Fibroblast of lung (primary cell): ENCODE measurements at regions not wholly inside any gene's neighbourhood (a gene's known extent, or its start where the extent isn't known, plus 50 kb on each side); places are given as distances from the start of the nearest gene placed in this dataset.

Experiments
- CTCF ChIP-seq, 2 donors: IDR thresholded peaks in 1 of 2; conservative IDR thresholded peaks in 1 of 2; 1 replicate in 1 of 2; 2 replicates in 1 of 2; pipeline ENCODE4 v1.5.1; 2011 to 2012; ENCODE audit warnings: low read length in 2 of 2, control low read depth in 1 of 2, inconsistent platforms in 1 of 2, low read depth in 1 of 2, mild to moderate bottlenecking in 1 of 2
- EZH2 ChIP-seq: IDR thresholded peaks from 2 replicates; pipeline ENCODE4 v1.5.1; 2012; ENCODE audit warnings: low read length, control low read depth, mild to moderate bottlenecking; ENCODE audit errors: missing control alignments

- TF ChIP-seq CTCF (conservative IDR thresholded peaks at IDR 0.05 in 1 of 2, IDR thresholded peaks at IDR 0.05 in 1 of 2; ENCODE audit: low read depth in 1 of 2, low read length in 2 of 2) (no peak), EZH2 (no peak)
Observed at GRCh38 chr1:228919914-228920313, 184.6 kb downstream of the RHOU start.
